AG04449 (cell line): ENCODE measurements at regions not wholly inside any gene's neighbourhood (a gene's known extent, or its start where the extent isn't known, plus 50 kb on each side); places are given as distances from the start of the nearest gene placed in this dataset.
A peak's percentile ranks its signal among the peaks of the same experiment; 100 is the strongest.
"Not testable (repeated sequence)": the region's sequence is repeated elsewhere in the genome, so short reads cannot be mapped to it uniquely, and the experiment has no call there.

Experiments
- CTCF ChIA-PET: fragments of 350-600 bp; formaldehyde crosslinking; extraction: SDS; loops from one replicate; lab custom pipeline; 2021; ENCODE audit warnings: antibody characterized with exemption; lab: Yijun Ruan, JAX
- POLR2A ChIA-PET: fragments of 400-600, 350-600 bp; formaldehyde crosslinking; extraction: SDS; loops from one replicate; lab custom pipeline; 2020; ENCODE audit warnings: antibody characterized with exemption, inconsistent platforms; lab: Yijun Ruan, JAX
- DNase-seq: peaks from one replicate; pipeline ENCODE4 v3.0.0-alpha.2; 2010; ENCODE audit warnings: low read depth, low spot score
- H3K4me3 ChIP-seq: 2 replicates; pipeline ENCODE4 v1.5.1; 2011; ENCODE audit warnings: low read depth, mild to moderate bottlenecking, control low read depth, low read length
- TF ChIP-seq, protein P1 (sequence below): IDR thresholded peaks from one replicate; pipeline ENCODE4 v1.5.1; 2011; ENCODE audit warnings: mild to moderate bottlenecking, moderate library complexity, low read length, control low read depth, inconsistent platforms; ENCODE audit not compliant: insufficient read depth; ENCODE audit errors: missing control alignments

DNA sequence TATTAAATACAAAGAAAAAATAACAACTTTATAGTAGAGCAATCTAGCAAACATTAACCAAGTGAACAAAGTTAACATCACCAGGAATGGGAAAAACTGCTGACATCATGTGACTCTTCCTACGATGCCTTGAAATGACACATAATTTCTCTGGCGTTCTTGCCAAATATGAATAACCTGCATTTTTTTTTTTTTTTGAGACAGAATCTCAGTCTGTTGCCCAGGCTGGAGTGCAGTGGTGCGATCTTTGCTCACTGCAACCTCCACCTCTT lies 126.5 kb upstream of the VKORC1L1 start:
- ChIA-PET POLR2A (no interaction called here), CTCF (no interaction called here)
- TF ChIP-seq, protein P1, sequence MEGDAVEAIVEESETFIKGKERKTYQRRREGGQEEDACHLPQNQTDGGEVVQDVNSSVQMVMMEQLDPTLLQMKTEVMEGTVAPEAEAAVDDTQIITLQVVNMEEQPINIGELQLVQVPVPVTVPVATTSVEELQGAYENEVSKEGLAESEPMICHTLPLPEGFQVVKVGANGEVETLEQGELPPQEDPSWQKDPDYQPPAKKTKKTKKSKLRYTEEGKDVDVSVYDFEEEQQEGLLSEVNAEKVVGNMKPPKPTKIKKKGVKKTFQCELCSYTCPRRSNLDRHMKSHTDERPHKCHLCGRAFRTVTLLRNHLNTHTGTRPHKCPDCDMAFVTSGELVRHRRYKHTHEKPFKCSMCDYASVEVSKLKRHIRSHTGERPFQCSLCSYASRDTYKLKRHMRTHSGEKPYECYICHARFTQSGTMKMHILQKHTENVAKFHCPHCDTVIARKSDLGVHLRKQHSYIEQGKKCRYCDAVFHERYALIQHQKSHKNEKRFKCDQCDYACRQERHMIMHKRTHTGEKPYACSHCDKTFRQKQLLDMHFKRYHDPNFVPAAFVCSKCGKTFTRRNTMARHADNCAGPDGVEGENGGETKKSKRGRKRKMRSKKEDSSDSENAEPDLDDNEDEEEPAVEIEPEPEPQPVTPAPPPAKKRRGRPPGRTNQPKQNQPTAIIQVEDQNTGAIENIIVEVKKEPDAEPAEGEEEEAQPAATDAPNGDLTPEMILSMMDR: no peak
- no peak overlapping the region for H3K4me3 ChIP-seq
- no peak for DNase-seq

DNA sequence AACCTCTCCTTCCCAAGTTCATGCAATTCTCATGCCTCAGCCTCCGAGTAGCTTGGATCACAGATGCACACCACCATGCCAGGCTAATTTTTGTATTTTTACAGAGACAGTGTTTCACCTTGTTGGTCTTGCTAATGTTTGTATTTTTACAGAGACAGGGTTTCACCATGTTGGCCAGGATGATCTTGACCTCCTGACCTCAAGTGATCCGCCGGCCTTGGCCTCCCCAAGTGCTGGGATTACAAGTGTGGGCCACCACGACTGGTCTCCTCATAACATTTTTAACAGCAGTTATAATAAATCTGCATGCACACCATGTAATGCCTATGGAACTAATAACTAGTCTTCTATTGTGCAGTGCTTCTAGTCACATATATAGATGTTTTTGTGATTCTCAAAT lies 123.8 kb upstream of the VKORC1L1 start:
- POLR2A ChIA-PET: no interaction called here
- no peak overlapping the region for H3K4me3 ChIP-seq
- no peak for DNase-seq
- CTCF ChIA-PET: no interaction called here
- TF ChIP-seq, protein P1: no peak

GRCh38 chr7:65749518-65749917 lies 123.4 kb upstream of the VKORC1L1 start:
- H3K4me3 ChIP-seq: no peak overlapping the region
- ChIA-PET POLR2A (no interaction called here), CTCF (no interaction called here)
- TF ChIP-seq, protein P1: no peak
- no peak for DNase-seq

DNA sequence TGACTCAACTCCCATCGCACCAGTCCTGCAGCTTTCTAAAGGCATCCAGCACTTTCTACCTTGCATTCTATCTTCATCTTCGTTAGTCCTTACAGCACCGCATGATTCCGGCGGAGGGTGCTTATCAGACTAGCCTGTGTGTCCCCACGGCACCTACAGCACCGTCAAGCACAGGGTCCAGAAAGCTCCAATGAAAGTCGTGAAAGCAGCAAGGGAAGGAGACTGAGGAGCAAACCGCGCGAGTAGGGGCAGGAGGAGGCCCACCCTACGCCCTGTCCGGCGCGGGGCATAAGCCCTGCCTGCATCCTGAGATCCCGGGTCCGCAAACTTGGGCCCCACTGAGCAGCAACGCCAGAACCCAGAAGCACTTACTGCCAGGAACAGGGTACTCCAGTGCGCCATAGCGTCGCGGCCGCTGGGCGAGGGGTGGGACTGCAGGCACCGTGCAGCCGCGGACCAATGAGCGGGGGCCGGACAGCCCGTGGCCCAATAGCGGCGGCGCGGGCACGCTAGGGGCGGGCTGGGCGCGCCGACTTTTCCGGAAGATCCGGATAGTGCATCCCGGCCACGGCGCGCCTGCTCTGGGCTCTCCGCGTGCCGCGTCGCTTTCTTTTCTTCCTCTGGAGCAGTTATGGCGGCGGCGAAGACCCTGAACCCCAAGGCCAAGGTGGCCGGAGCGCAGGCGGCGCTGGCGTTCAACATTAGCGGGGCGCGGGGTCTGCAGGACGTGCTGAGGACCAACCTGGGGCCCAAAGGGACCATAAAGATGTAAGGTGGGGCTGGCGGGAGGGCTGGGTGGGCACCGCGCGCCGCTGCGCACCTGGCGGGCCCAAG lies 122.1 kb upstream of the VKORC1L1 start:
- TF ChIP-seq, protein P1: no peak
- no peak for DNase-seq
- H3K4me3 ChIP-seq: peak overlapping the region; percentile 99
- ChIA-PET CTCF (interaction anchor here (0.6 kb wide), 1 partner anchor 15 kb away, joined by 3 read pairs; no protein-coding TSS in a partner anchor), POLR2A (no interaction called here)

GRCh38 chr7:65754070-65754469 lies 118.8 kb upstream of the VKORC1L1 start:
- CTCF ChIA-PET, POLR2A ChIA-PET, H3K4me3 ChIP-seq, DNase-seq: not testable (repeated sequence)

- POLR2A ChIA-PET, DNase-seq, H3K4me3 ChIP-seq, CTCF ChIA-PET: not testable (repeated sequence)
Measured at GRCh38 chr7:65758991-65759390, 113.9 kb upstream of the VKORC1L1 start.

- DNase-seq, CTCF ChIA-PET, POLR2A ChIA-PET, H3K4me3 ChIP-seq: not testable (repeated sequence)
Measured at GRCh38 chr7:65762712-65763111, 110.2 kb upstream of the VKORC1L1 start.

- CTCF ChIA-PET, DNase-seq, POLR2A ChIA-PET, H3K4me3 ChIP-seq: not testable (repeated sequence)
Measured at GRCh38 chr7:65763114-65763513, 109.8 kb upstream of the VKORC1L1 start.

DNA sequence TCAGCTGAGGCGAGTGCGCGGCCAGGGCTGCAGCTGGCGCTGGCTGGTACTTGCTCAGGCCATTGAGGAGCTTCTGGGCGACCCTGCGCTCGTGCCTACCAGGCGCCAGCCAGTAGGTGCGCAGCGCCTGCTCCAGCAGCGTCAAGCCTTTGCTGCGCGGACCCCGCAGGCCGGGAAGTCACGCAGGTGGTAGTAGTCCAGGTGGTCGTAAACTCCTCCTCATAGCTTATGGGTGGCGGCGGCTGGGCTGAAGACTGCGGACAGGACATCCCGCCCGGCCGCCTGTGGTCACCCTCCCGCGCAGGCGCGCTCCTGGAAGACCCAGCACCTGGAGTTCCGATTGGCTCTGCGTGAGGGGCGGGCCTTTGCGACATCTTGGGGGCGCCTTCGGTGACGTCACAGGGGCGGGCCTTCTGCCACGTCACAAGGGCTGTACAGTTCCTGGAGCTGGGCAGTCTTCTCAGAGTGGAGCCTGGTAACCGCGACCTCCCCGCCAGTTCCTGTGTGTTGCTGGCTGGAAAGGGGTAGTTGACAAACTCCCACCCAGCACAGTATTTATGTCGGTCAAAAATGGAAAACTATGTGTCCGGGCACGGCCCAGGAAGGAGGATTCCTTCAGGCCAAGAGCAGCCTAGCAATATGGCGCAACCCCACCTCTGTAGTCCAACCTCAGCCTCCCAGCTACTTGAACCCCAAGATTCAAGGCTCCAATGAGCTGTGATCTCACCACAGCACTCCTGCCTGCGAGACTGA lies 102.2 kb upstream of the VKORC1L1 start:
- POLR2A ChIA-PET: interaction anchor here (0.5 kb wide), 1 partner anchor 106 kb away, joined by 3 read pairs; no protein-coding TSS in a partner anchor
- DNase-seq: peak; percentile 64
- CTCF ChIA-PET: not testable (repeated sequence)
- peak overlapping the region; percentile 95 for H3K4me3 ChIP-seq

- POLR2A ChIA-PET, CTCF ChIA-PET, DNase-seq: not testable (repeated sequence)
- peak overlapping the region; percentile 32 for H3K4me3 ChIP-seq
Measured at GRCh38 chr7:65771226-65771569, 101.7 kb upstream of the VKORC1L1 start.

DNA sequence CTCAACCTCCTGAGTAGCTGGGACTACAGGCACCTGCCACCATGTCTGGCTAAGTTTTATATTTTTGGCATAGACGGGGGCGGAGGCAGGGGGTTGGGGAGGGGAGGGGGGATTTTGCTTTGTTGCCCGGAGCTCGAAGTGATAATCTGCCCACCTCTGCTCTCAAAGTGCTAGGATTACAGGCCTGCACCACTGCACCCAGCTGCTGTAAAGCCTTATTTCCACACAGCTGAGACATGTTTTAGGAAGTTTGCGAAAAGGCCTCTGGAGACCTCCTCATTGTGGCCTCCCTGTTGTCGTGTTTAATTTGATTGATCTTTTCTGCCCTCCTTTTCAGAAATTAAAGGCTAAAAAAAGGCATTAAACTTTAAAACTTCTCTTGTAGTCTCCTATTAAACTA lies 96.2 kb upstream of the VKORC1L1 start:
- DNase-seq, H3K4me3 ChIP-seq, CTCF ChIA-PET, POLR2A ChIA-PET: not testable (repeated sequence)

- CTCF ChIA-PET, POLR2A ChIA-PET, H3K4me3 ChIP-seq, DNase-seq: not testable (repeated sequence)
Measured at GRCh38 chr7:65789943-65790342, 82.9 kb upstream of the VKORC1L1 start.
